Epithelial cell of esophagus (primary cell): ENCODE measurements at regions not wholly inside any gene's neighbourhood (a gene's known extent, or its start where the extent isn't known, plus 50 kb on each side); places are given as distances from the start of the nearest gene placed in this dataset.

Experiments used
- DNase-seq: peaks from one replicate; pipeline ENCODE4 v3.0.0; 2010; ENCODE audit warnings: low read depth
- H3K4me3 ChIP-seq: 2 replicates; pipeline ENCODE4 v1.5.1; 2011; ENCODE audit warnings: mild to moderate bottlenecking, low read length, control low read depth
- TF ChIP-seq, protein P1 (sequence below): IDR thresholded peaks from 2 replicates; pipeline ENCODE4 v1.5.1; 2011; ENCODE audit warnings: low read depth, mild to moderate bottlenecking, low read length, control low read depth, inconsistent platforms; ENCODE audit not compliant: insufficient read depth; ENCODE audit errors: missing control alignments

DNA sequence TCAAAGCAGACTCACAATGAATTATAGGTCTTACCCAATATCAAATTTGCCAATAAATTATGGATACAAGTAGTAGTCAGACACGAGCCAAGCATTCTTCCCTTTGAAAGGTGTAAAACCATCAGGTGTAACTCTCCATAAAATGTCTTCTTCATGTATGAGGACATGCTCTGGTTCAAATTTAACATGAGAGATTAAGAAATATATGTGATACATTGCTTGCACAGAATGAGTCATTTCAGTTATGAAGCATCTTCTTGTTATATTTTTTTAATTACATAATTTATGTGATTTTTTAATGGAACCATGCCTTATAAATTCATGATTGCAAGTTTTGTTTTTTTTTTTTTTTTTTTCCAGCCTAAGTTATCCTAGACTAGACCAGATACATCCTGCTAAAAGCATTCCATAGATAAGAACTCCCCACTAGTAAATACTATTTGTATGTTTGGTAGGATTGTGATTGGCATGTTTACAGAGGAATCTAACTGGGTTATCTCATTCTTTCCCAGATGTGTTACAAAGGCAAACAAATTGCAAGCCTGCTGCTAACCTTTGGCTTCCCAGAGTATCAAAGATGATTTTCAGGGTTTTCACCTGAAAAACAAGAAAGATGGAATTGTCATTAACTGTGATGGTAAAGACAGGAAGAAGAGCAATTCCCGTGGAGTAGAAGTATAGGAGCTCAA lies 621.9 kb downstream of the XIRP2 start:
- DNase-seq, result peak; percentile 57
- H3K4me3 ChIP-seq, result no peak overlapping the region
- TF ChIP-seq, protein P1, sequence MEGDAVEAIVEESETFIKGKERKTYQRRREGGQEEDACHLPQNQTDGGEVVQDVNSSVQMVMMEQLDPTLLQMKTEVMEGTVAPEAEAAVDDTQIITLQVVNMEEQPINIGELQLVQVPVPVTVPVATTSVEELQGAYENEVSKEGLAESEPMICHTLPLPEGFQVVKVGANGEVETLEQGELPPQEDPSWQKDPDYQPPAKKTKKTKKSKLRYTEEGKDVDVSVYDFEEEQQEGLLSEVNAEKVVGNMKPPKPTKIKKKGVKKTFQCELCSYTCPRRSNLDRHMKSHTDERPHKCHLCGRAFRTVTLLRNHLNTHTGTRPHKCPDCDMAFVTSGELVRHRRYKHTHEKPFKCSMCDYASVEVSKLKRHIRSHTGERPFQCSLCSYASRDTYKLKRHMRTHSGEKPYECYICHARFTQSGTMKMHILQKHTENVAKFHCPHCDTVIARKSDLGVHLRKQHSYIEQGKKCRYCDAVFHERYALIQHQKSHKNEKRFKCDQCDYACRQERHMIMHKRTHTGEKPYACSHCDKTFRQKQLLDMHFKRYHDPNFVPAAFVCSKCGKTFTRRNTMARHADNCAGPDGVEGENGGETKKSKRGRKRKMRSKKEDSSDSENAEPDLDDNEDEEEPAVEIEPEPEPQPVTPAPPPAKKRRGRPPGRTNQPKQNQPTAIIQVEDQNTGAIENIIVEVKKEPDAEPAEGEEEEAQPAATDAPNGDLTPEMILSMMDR, result no peak

- DNase-seq, result peak; percentile 73
- no peak overlapping the region for H3K4me3 ChIP-seq
- TF ChIP-seq, protein P1, result no peak
Measured at GRCh38 chr2:167509586-167509985, 621.3 kb downstream of the XIRP2 start.

DNA sequence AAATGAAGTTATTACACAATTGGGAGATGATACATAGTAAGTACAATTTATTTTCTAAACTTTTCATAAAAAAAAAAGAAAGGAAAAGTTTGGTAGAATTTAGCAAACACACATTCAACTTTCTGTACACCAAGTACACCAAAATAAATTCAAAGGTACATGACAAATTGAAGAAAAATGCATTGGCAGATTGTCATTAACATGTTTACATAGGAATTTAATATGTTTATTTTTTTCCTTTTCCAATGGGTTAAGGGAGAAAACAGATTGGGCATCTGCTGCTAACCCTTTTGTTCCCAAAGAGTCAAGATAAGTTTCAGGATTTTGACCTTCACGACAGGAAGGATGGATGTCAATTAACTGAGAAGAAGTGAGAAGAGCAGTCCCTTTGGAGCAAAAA lies 620.4 kb downstream of the XIRP2 start:
- H3K4me3 ChIP-seq, result no peak overlapping the region
- TF ChIP-seq, protein P1, result no peak
- DNase-seq, result no peak

DNA sequence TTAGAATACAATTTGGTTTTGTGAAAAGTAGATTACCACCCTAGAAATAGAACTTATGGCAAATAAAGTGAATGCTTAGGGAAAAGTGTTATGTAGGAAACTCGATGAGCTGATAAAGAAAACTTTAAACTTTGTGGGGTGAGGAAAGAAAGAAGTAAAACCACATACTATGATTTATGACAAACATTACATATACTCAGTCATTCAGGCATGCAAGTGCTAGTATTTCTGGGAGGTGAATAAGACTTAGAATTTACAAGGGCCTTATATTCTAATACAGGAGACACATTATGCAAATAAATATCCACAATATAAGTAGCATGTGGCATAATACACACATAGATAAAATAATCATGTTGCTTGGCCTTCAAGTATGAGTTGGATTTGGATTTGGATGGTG lies 618.1 kb downstream of the XIRP2 start:
- DNase-seq, result no peak
- no peak overlapping the region for H3K4me3 ChIP-seq
- TF ChIP-seq, protein P1, result no peak

DNA sequence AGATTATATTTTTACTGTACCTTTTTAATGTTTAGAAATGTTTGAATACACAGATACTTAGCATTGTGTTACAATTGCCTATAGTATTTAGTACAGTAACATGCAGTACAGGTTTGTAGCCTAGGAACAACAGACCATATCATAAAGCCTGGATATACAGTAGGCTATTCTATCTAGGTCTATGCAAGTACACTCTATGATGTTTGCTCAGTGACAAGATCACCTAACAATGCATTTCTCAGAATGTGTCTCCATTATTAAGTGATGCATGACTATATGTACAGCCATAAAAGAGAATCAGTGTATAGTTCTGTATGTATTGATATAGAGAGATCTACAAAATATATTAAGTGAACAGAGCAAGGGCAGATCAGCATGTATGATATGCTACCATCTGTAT lies 616.4 kb downstream of the XIRP2 start:
- no peak overlapping the region for H3K4me3 ChIP-seq
- DNase-seq, result no peak
- TF ChIP-seq, protein P1, result no peak

- DNase-seq, result no peak
- no peak overlapping the region for H3K4me3 ChIP-seq
- TF ChIP-seq, protein P1, result no peak
Measured at GRCh38 chr2:167504061-167504460, 615.8 kb downstream of the XIRP2 start.

DNA sequence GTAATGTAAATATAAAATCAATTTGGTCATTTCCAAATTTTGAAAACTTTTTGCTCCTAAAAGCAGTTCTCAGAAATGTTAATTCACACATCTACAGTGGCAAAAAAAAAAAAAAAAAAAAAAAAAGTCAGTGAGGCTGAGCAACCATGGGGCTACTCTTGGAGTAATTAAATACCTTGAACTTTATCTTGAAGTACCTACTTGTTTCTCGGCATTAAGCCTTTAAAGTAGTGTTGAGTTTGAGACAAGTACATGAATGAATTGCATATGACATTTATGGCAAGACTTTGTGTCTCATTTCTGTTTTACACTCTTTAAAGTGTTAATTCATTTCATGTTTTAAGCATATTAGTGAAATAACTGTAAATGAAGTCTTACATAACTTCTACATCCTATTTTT lies 613.3 kb downstream of the XIRP2 start:
- no peak overlapping the region for H3K4me3 ChIP-seq
- DNase-seq, result no peak
- TF ChIP-seq, protein P1, result no peak
